Fibroblast of gingiva (primary cell): ENCODE measurements at regions not wholly inside any gene's neighbourhood (a gene's known extent, or its start where the extent isn't known, plus 50 kb on each side); places are given as distances from the start of the nearest gene placed in this dataset.

Experiments used
- DNase-seq: peaks from one replicate; pipeline ENCODE4 v3.0.0-alpha.2; 2011; ENCODE audit warnings: low read depth

- no peak for DNase-seq
Observed at GRCh38 chr2:193701484-193701883, 1506.8 kb upstream of the TMEFF2 start.

- peak; percentile 2 for DNase-seq
Observed at GRCh38 chr2:193695367-193695766, 1500.6 kb upstream of the TMEFF2 start.

- DNase-seq, result no peak
Observed at GRCh38 chr2:193693758-193694157, 1499.0 kb upstream of the TMEFF2 start.

- no peak for DNase-seq
Observed at GRCh38 chr2:193690572-193690971, 1495.8 kb upstream of the TMEFF2 start.

GRCh38 chr2:193687195-193687594 is 1492.5 kb upstream of the TMEFF2 start:
- no peak for DNase-seq

- DNase-seq, result no peak
Observed at GRCh38 chr2:193679847-193680246, 1485.1 kb upstream of the TMEFF2 start.

GRCh38 chr2:193670478-193670877 is 1475.7 kb upstream of the TMEFF2 start:
- DNase-seq, result no peak

- no peak for DNase-seq
Observed at GRCh38 chr2:193668557-193669323, 1474.0 kb upstream of the TMEFF2 start.

GRCh38 chr2:193627927-193628272 is 1433.2 kb upstream of the TMEFF2 start:
- DNase-seq, result no peak

- no peak for DNase-seq
Observed at GRCh38 chr2:193627187-193627926, 1432.6 kb upstream of the TMEFF2 start.

- no peak for DNase-seq
Observed at GRCh38 chr2:193608451-193608850, 1413.7 kb upstream of the TMEFF2 start.

GRCh38 chr2:193590831-193591230 is 1396.1 kb upstream of the TMEFF2 start:
- no peak for DNase-seq

GRCh38 chr2:193584522-193584938 is 1389.8 kb upstream of the TMEFF2 start:
- DNase-seq, result peak; percentile 2

GRCh38 chr2:193583638-193584400 is 1389.1 kb upstream of the TMEFF2 start:
- no peak for DNase-seq

- DNase-seq, result no peak
Observed at GRCh38 chr2:193581807-193582206, 1387.1 kb upstream of the TMEFF2 start.

GRCh38 chr2:193580176-193580950 is 1385.6 kb upstream of the TMEFF2 start:
- no peak for DNase-seq

- no peak for DNase-seq
Observed at GRCh38 chr2:193566886-193567285, 1372.2 kb upstream of the TMEFF2 start.

- no peak for DNase-seq
Observed at GRCh38 chr2:193566276-193566675, 1371.5 kb upstream of the TMEFF2 start.

GRCh38 chr2:193562031-193562430 is 1367.3 kb upstream of the TMEFF2 start:
- DNase-seq, result no peak

- DNase-seq, result no peak
Observed at GRCh38 chr2:193561054-193561453, 1366.3 kb upstream of the TMEFF2 start.

- DNase-seq, result no peak
Observed at GRCh38 chr2:193556766-193557470, 1362.2 kb upstream of the TMEFF2 start.
